HEK293 (cell line): ENCODE measurements at regions not wholly inside any gene's neighbourhood (a gene's known extent, or its start where the extent isn't known, plus 50 kb on each side); places are given as distances from the start of the nearest gene placed in this dataset.

Experiments used
- CTCF ChIA-PET: fragments of 350-600 bp; formaldehyde crosslinking; extraction: SDS; loops from one replicate; lab custom pipeline; 2021; ENCODE audit warnings: antibody characterized with exemption; lab: Yijun Ruan, JAX
- POLR2A ChIA-PET: fragments of 300-600 bp; formaldehyde crosslinking; extraction: SDS; loops from one replicate; lab custom pipeline; 2020; ENCODE audit warnings: antibody characterized with exemption, inconsistent platforms; lab: Yijun Ruan, JAX
- H3K27ac ChIP-seq: fragments of 200-500 bp; sonication (Bioruptor generic); 2 replicates; pipeline ENCODE4 v1.5.1; 2014; ENCODE audit warnings: low read depth, low read length, control low read depth, inconsistent platforms; ENCODE audit errors: extremely low read depth
- H3K36me3 ChIP-seq, 2 experiments: fragments of 200-500 bp in 1 of 2; sonication (Bioruptor generic) in 1 of 2; 1 replicate in 1 of 2; 2 replicates in 1 of 2; pipeline ENCODE4 v1.5.1; 2014 to 2017; ENCODE audit warnings: inconsistent platforms in 2 of 2, low read length in 2 of 2; ENCODE audit not compliant: control insufficient read depth in 2 of 2, insufficient read depth in 1 of 2
- H3K4me1 ChIP-seq: fragments of 200-500 bp; sonication (Bioruptor generic); 2 replicates; pipeline ENCODE4 v1.5.1; 2014; ENCODE audit warnings: mild to moderate bottlenecking, low read length, inconsistent platforms; ENCODE audit not compliant: control insufficient read depth, insufficient read depth
- H3K4me3 ChIP-seq: 2 replicates; pipeline ENCODE4 v1.5.1; 2011; ENCODE audit warnings: low read depth, mild to moderate bottlenecking, control low read depth, low read length, moderate library complexity
- H3K9me3 ChIP-seq: fragments of 200-500 bp; sonication (Bioruptor generic); 2 replicates; pipeline ENCODE4 v1.5.1; 2014; ENCODE audit warnings: low read depth, low read length, inconsistent platforms; ENCODE audit not compliant: control insufficient read depth, insufficient read depth
- BCL11A ChIP-seq: fragments of 450-650 bp; formaldehyde crosslinking; IDR thresholded peaks from 2 replicates; pipeline ENCODE4 v1.5.1; 2016; ENCODE audit warnings: low read depth, missing biosample characterization, missing genetic modification characterization
- BCL11B ChIP-seq: fragments of 450-650 bp; formaldehyde crosslinking; IDR thresholded peaks from 2 replicates; pipeline ENCODE4 v1.5.1; 2016; ENCODE audit warnings: low read depth, missing biosample characterization, missing genetic modification characterization
- GLIS2 ChIP-seq: fragments of 450-650 bp; formaldehyde crosslinking; IDR thresholded peaks from 2 replicates; pipeline ENCODE4 v1.5.1; 2016; ENCODE audit warnings: missing biosample characterization, missing genetic modification characterization
- KLF1 ChIP-seq: fragments of 450-650 bp; formaldehyde crosslinking; IDR thresholded peaks from 2 replicates; pipeline ENCODE4 v1.5.1; 2016; ENCODE audit warnings: missing biosample characterization, missing genetic modification characterization
- SCRT1 ChIP-seq: fragments of 450-650 bp; formaldehyde crosslinking; IDR thresholded peaks from 2 replicates; pipeline ENCODE4 v1.5.1; 2016; ENCODE audit warnings: missing biosample characterization, missing genetic modification characterization, borderline replicate concordance
- SP7 ChIP-seq: fragments of 450-650 bp; formaldehyde crosslinking; IDR thresholded peaks from 2 replicates; pipeline ENCODE4 v1.5.1; 2016; ENCODE audit warnings: missing biosample characterization, missing genetic modification characterization
- TSHZ1 ChIP-seq: fragments of 450-650 bp; formaldehyde crosslinking; IDR thresholded peaks from 2 replicates; pipeline ENCODE4 v1.5.1; 2016; ENCODE audit warnings: missing biosample characterization, missing genetic modification characterization, borderline replicate concordance
- ZBTB21 ChIP-seq: fragments of 450-650 bp; formaldehyde crosslinking; IDR thresholded peaks from 2 replicates; pipeline ENCODE4 v1.5.1; 2017; ENCODE audit warnings: missing biosample characterization, missing genetic modification characterization
- ZFP69B ChIP-seq: fragments of 450-650 bp; formaldehyde crosslinking; IDR thresholded peaks from 2 replicates; pipeline ENCODE4 v1.5.1; 2016; ENCODE audit warnings: missing biosample characterization, missing genetic modification characterization
- ZNF10 ChIP-seq: fragments of 450-650 bp; formaldehyde crosslinking; IDR thresholded peaks from 2 replicates; pipeline ENCODE4 v1.5.1; 2017; ENCODE audit warnings: missing biosample characterization, missing genetic modification characterization
- ZNF155 ChIP-seq: fragments of 450-650 bp; formaldehyde crosslinking; IDR thresholded peaks from 2 replicates; pipeline ENCODE4 v1.5.1; 2016; ENCODE audit warnings: missing biosample characterization, missing genetic modification characterization
- ZNF16 ChIP-seq: fragments of 450-650 bp; formaldehyde crosslinking; IDR thresholded peaks from 2 replicates; pipeline ENCODE4 v1.5.1; 2016; ENCODE audit warnings: low read depth, missing biosample characterization, missing genetic modification characterization
- ZNF19 ChIP-seq: fragments of 450-650 bp; formaldehyde crosslinking; IDR thresholded peaks from 2 replicates; pipeline ENCODE4; 2016; ENCODE audit warnings: missing biosample characterization, missing genetic modification characterization, low read depth
- ZNF214 ChIP-seq: fragments of 450-650 bp; formaldehyde crosslinking; IDR thresholded peaks from 2 replicates; pipeline ENCODE4 v1.5.1; 2017; ENCODE audit warnings: missing biosample characterization, mild to moderate bottlenecking, missing genetic modification characterization, borderline replicate concordance
- ZNF544 ChIP-seq: fragments of 450-650 bp; formaldehyde crosslinking; IDR thresholded peaks from 2 replicates; pipeline ENCODE4 v1.5.0; 2017; ENCODE audit warnings: missing biosample characterization, missing genetic modification characterization
- ZNF585B ChIP-seq: fragments of 450-650 bp; formaldehyde crosslinking; IDR thresholded peaks from 2 replicates; pipeline ENCODE4 v1.5.1; 2016; ENCODE audit warnings: missing biosample characterization, missing genetic modification characterization
- ZNF624 ChIP-seq: fragments of 450-650 bp; formaldehyde crosslinking; IDR thresholded peaks from 2 replicates; pipeline ENCODE4 v1.5.1; 2017; ENCODE audit warnings: missing biosample characterization, missing genetic modification characterization
- ZNF654 ChIP-seq: fragments of 450-650 bp; formaldehyde crosslinking; IDR thresholded peaks from 2 replicates; pipeline ENCODE4 v1.5.1; 2016; ENCODE audit warnings: low read depth, missing biosample characterization, missing genetic modification characterization
- ZNF664 ChIP-seq: fragments of 450-650 bp; formaldehyde crosslinking; IDR thresholded peaks from 2 replicates; pipeline ENCODE4 v1.5.1; 2016; ENCODE audit warnings: missing biosample characterization, missing genetic modification characterization
- ZNF830 ChIP-seq: fragments of 450-650 bp; IDR thresholded peaks from 2 replicates; pipeline ENCODE4 v1.5.0; 2018; ENCODE audit warnings: missing biosample characterization, missing genetic modification characterization, low read depth, mild to moderate bottlenecking, moderate library complexity
- ZSCAN4 ChIP-seq: fragments of 450-650 bp; formaldehyde crosslinking; IDR thresholded peaks from 2 replicates; pipeline ENCODE4 v1.5.1; 2017; ENCODE audit warnings: missing biosample characterization, missing genetic modification characterization
- TF ChIP-seq, protein P1 (sequence below): fragments of 450-650 bp; formaldehyde crosslinking; IDR thresholded peaks from 2 replicates; pipeline ENCODE4 v1.5.1; 2017; ENCODE audit warnings: missing biosample characterization, missing genetic modification characterization
- TF ChIP-seq, protein P2 (sequence below): fragments of 450-650 bp; formaldehyde crosslinking; IDR thresholded peaks from 2 replicates; pipeline ENCODE4 v1.5.1; 2016; ENCODE audit warnings: missing biosample characterization, missing genetic modification characterization, low read depth
- TF ChIP-seq, protein P3 (sequence below): fragments of 450-650 bp; formaldehyde crosslinking; IDR thresholded peaks from 2 replicates; pipeline ENCODE4 v1.5.1; 2016; ENCODE audit warnings: missing biosample characterization, missing genetic modification characterization

DNA sequence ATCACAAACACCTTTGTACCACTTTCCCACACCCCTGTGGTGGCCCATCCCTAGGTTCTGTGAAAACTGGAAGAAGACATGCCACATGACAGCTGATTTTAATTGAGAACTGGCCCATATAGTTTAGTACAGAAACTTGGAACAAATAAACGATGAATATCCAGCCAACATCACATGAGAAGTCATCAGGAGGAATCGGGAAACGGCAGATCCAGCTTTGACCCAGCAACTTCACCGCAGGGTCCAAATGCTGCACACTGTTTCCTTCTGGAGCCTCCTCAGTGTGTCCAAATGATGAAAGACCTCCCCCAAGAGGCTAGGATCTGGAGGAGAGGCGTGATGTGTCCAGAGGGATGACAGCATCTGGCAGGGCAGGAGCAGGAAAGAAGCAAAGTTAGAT, 75.5 kb downstream of the COPS8 start:
- H3K27ac ChIP-seq = no peak overlapping the region
- no peak overlapping the region for H3K4me3 ChIP-seq
- no peaks in the 10 kb centered on the region for H3K4me1 ChIP-seq
- TF ChIP-seq TSHZ1 (tag by site-specific recombination) (no peak), ZNF19 (tag by site-specific recombination) (no peak), SP7 (tag by site-specific recombination) (no peak), ZNF585B (tag by site-specific recombination) (no peak), ZNF654 (no peak), ZFP69B (tag by site-specific recombination) (no peak), ZNF10 (tag by site-specific recombination) (no peak)
- POLR2A ChIA-PET = no interaction called here
- CTCF ChIA-PET = interaction anchor here (0.6 to 1.2 kb wide), 3 partner anchors 10 to 249 kb away, joined by 3 to 7 read pairs (median 3); no protein-coding TSS in a partner anchor
- no peaks in the 10 kb centered on the region for H3K9me3 ChIP-seq
- no peaks in the 10 kb centered on the region for H3K36me3 ChIP-seq

- ChIA-PET CTCF (interaction anchor here (0.8 to 2.0 kb wide), 5 partner anchors 9 to 409 kb away, joined by 3 to 8 read pairs (median 4); no protein-coding TSS in a partner anchor), POLR2A (no interaction called here)
- H3K36me3 ChIP-seq = no peaks in the 10 kb centered on the region
- TF ChIP-seq ZNF624 (tag by site-specific recombination) (no peak), ZBTB21 (tag by site-specific recombination) (no peak), ZNF585B (tag by site-specific recombination) (no peak), ZNF664 (tag by site-specific recombination) (no peak), BCL11A (no peak), BCL11B (tag by site-specific recombination) (no peak), ZNF544 (tag by site-specific recombination) (no peak), GLIS2 (no peak), ZNF214 (no peak), ZSCAN4 (no peak), ZNF830 (tag by site-specific recombination) (no peak), SCRT1 (tag by site-specific recombination) (no peak), ZNF16 (no peak), ZNF155 (tag by site-specific recombination) (no peak), KLF1 (tag by site-specific recombination) (no peak)
- TF ChIP-seq, protein P1, sequence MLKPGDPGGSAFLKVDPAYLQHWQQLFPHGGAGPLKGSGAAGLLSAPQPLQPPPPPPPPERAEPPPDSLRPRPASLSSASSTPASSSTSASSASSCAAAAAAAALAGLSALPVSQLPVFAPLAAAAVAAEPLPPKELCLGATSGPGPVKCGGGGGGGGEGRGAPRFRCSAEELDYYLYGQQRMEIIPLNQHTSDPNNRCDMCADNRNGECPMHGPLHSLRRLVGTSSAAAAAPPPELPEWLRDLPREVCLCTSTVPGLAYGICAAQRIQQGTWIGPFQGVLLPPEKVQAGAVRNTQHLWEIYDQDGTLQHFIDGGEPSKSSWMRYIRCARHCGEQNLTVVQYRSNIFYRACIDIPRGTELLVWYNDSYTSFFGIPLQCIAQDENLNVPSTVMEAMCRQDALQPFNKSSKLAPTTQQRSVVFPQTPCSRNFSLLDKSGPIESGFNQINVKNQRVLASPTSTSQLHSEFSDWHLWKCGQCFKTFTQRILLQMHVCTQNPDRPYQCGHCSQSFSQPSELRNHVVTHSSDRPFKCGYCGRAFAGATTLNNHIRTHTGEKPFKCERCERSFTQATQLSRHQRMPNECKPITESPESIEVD (tag by site-specific recombination) = no peak
- TF ChIP-seq, protein P2, sequence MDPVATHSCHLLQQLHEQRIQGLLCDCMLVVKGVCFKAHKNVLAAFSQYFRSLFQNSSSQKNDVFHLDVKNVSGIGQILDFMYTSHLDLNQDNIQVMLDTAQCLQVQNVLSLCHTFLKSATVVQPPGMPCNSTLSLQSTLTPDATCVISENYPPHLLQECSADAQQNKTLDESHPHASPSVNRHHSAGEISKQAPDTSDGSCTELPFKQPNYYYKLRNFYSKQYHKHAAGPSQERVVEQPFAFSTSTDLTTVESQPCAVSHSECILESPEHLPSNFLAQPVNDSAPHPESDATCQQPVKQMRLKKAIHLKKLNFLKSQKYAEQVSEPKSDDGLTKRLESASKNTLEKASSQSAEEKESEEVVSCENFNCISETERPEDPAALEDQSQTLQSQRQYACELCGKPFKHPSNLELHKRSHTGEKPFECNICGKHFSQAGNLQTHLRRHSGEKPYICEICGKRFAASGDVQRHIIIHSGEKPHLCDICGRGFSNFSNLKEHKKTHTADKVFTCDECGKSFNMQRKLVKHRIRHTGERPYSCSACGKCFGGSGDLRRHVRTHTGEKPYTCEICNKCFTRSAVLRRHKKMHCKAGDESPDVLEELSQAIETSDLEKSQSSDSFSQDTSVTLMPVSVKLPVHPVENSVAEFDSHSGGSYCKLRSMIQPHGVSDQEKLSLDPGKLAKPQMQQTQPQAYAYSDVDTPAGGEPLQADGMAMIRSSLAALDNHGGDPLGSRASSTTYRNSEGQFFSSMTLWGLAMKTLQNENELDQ (tag by site-specific recombination) = no peak
- TF ChIP-seq, protein P3, sequence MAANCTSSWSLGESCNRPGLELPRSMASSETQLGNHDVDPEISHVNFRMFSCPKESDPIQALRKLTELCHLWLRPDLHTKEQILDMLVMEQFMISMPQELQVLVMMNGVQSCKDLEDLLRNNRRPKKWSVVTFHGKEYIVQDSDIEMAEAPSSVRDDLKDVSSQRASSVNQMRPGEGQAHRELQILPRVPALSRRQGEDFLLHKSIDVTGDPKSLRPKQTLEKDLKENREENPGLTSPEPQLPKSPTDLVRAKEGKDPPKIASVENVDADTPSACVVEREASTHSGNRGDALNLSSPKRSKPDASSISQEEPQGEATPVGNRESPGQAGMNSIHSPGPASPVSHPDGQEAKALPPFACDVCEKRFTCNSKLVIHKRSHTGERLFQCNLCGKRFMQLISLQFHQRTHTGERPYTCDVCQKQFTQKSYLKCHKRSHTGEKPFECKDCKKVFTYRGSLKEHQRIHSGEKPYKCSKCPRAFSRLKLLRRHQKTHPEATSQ (tag by site-specific recombination) = no peak
- TF ChIP-seq, all 188 proteins: peak for 0
- Histone ChIP-seq H3K9me3 (no peaks in the 10 kb centered on the region), H3K4me3 (no peak overlapping the region), H3K4me1 (no peaks in the 10 kb centered on the region), H3K27ac (no peak overlapping the region)
Measured at GRCh38 chr2:237162959-237163358, 77.3 kb downstream of the COPS8 start.
